ENCODE measurements at regions not wholly inside any gene's neighbourhood (a gene's known extent, or its start where the extent isn't known, plus 50 kb on each side); places are given as distances from the start of the nearest gene placed in this dataset.

- no peak for TF ChIP-seq CTCF (IDR thresholded peaks at IDR 0.05; ENCODE audit: low read length)
- no peak for TF ChIP-seq EZH2 (optimal IDR thresholded peaks at IDR 0.05; ENCODE audit: low read depth, low read length)
- TF ChIP-seq EZH2phosphoT487 (IDR thresholded peaks at IDR 0.05; ENCODE audit: low read length): no peak
These were observed 409.9 kb upstream of the NRXN1 start for GRCh38 chr2:51441786-51442185.
